ENCODE measurements at regions not wholly inside any gene's neighbourhood (a gene's known extent, or its start where the extent isn't known, plus 50 kb on each side); places are given as distances from the start of the nearest gene placed in this dataset.

GRCh38 chr1:117753232-117753631, 147.4 kb downstream of the TENT5C start (continued):
- TF ChIP-seq BCL11A (IDR thresholded peaks at IDR 0.05; ENCODE audit: low read depth in 2 of 2, low read length in 2 of 2), result no peak
- no peak for TF ChIP-seq TEAD4 (IDR thresholded peaks at IDR 0.05; ENCODE audit: low read depth, low read length)
- TF ChIP-seq FOSL1 (IDR thresholded peaks at IDR 0.05; ENCODE audit: insufficient read depth, low read depth, low read length), result no peak
- no peak for TF ChIP-seq JUN (IDR thresholded peaks at IDR 0.05; ENCODE audit: low read depth, low read length)

Measured in H1 (cell line).